ENCODE measurements at regions not wholly inside any gene's neighbourhood (a gene's known extent, or its start where the extent isn't known, plus 50 kb on each side); places are given as distances from the start of the nearest gene placed in this dataset.

DNA sequence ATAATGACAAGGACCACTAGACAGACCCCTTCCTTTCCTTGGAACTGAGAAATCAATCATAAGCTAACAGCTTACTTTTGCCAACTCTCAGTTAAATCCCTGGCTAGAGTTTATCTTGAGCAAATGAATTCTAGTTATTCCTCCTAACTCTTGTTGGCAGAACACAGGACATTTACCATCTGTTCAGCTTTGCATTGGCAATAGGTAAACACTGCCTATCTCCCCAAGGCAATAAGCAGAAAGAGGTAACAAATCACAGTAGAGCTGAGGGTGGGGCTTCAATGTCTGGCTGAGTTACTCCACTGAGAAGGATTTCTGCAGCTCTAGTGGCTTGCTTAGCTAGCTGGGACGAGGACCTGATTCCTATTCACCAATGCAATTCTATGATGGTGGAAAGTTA is 503.3 kb upstream of the GRIA1 start:
- no peak for TF ChIP-seq CTCF (IDR thresholded peaks at IDR 0.05)
- TF ChIP-seq POLR2A (IDR thresholded peaks at IDR 0.05) = no peak
- no peak for TF ChIP-seq EP300 (IDR thresholded peaks at IDR 0.05)

Measured in upper lobe of left lung (tissue), 4 donors.